OCI-LY7 (cell line): ENCODE measurements at regions not wholly inside any gene's neighbourhood (a gene's known extent, or its start where the extent isn't known, plus 50 kb on each side); places are given as distances from the start of the nearest gene placed in this dataset.

ENCODE experiments used
- BruUV-seq: library from RNA; stranded (reverse); fragments of 400-500 nt; replicated peaks from 2 replicates; lab custom pipeline; 2021; lab: Mats Ljungman, UMichigan
- CTCF ChIA-PET: fragments of 300-600 bp; sonication (Branson Sonifier 250); formaldehyde crosslinking; loops from one replicate; lab custom pipeline; 2022; ENCODE audit warnings: antibody characterized with exemption; ENCODE audit not compliant: unreplicated experiment; lab: Charles Lee
- POLR2A ChIA-PET: fragments of 300-600 bp; sonication (Branson Sonifier 250); formaldehyde crosslinking; loops from one replicate; lab custom pipeline; 2022; ENCODE audit warnings: antibody characterized with exemption; lab: Charles Lee
- DNase-seq: peaks from one replicate; pipeline ENCODE4 v3.0.0-alpha.2; 2015; ENCODE audit warnings: low spot score
- H2AFZ ChIP-seq: fragments of 200-600 bp; sonication (generic), shearing (Covaris generic); 2 replicates; pipeline ENCODE4 v1.6.1; 2014; ENCODE audit warnings: mild to moderate bottlenecking, antibody characterized with exemption, low read length, moderate library complexity
- H3K27ac ChIP-seq: fragments of 200-600 bp; sonication (generic); 2 replicates; pipeline ENCODE4 v1.5.1; 2014; ENCODE audit warnings: mixed run types, low read depth, mild to moderate bottlenecking, moderate library complexity, low read length, inconsistent platforms; ENCODE audit not compliant: poor library complexity, severe bottlenecking
- H3K36me3 ChIP-seq: fragments of 200-600 bp; sonication (generic); 2 replicates; pipeline ENCODE4 v1.6.1; 2014; ENCODE audit warnings: mild to moderate bottlenecking, antibody characterized with exemption, low read length, moderate library complexity, mixed read lengths; ENCODE audit not compliant: insufficient read depth
- H3K4me1 ChIP-seq: fragments of 200-600 bp; sonication (generic); 2 replicates; pipeline ENCODE4 v1.5.1; 2014; ENCODE audit warnings: mild to moderate bottlenecking, low read length; ENCODE audit not compliant: insufficient read depth, poor library complexity, severe bottlenecking
- H3K4me2 ChIP-seq: fragments of 200-600 bp; sonication (generic); 2 replicates; pipeline ENCODE4 v1.6.1; 2014; ENCODE audit warnings: mild to moderate bottlenecking, low read length
- H3K4me3 ChIP-seq: fragments of 200-600 bp; sonication (generic); 2 replicates; pipeline ENCODE4 v1.5.1; 2014; ENCODE audit warnings: mild to moderate bottlenecking, low read depth, low read length; ENCODE audit not compliant: poor library complexity, severe bottlenecking
- H3K79me2 ChIP-seq: fragments of 200-600 bp; sonication (generic); 2 replicates; pipeline ENCODE4 v1.6.1; 2016; ENCODE audit warnings: low read depth, mild to moderate bottlenecking, low read length, moderate library complexity, mixed read lengths; ENCODE audit not compliant: insufficient read depth
- H3K9me2 ChIP-seq: fragments of 200-600 bp; sonication (generic); 2 replicates; pipeline ENCODE4 v1.6.1; 2016; ENCODE audit warnings: mild to moderate bottlenecking, low read length, mixed read lengths; ENCODE audit not compliant: insufficient read depth
- H3K9me3 ChIP-seq: fragments of 200-600 bp; sonication (generic); 2 replicates; pipeline ENCODE4 v1.6.1; 2014; ENCODE audit warnings: mild to moderate bottlenecking, mixed run types, low read length, mixed read lengths
- H4K20me1 ChIP-seq: fragments of 200-600 bp; sonication (generic); 2 replicates; pipeline ENCODE4 v1.6.1; 2014; ENCODE audit warnings: mild to moderate bottlenecking, antibody characterized with exemption, low read length, moderate library complexity, mixed read lengths; ENCODE audit not compliant: insufficient read depth
- CTCF ChIP-seq: fragments of 200-600 bp; sonication (generic); conservative IDR thresholded peaks from 2 replicates; pipeline ENCODE4 v1.5.1; 2014; ENCODE audit warnings: mild to moderate bottlenecking, antibody characterized with exemption, low read length, moderate library complexity, mixed read lengths
- EZH2phosphoT487 ChIP-seq: fragments of 200-600 bp; sonication (generic); IDR thresholded peaks from 2 replicates; pipeline ENCODE4 v1.6.1; 2018; ENCODE audit warnings: low read depth, borderline replicate concordance, mild to moderate bottlenecking, mixed run types, antibody characterized with exemption, low read length, moderate library complexity, mixed read lengths
- intact Hi-C: fragments of 100-400 bp; cut with micrococcal nuclease; formaldehyde crosslinking; loops from one replicate; pipeline ENCODE4 v1.10.0; 2022; ENCODE audit not compliant: unreplicated experiment

- no peak overlapping the region for H3K4me2 ChIP-seq
- ChIA-PET CTCF (no interaction called here), POLR2A (no interaction called here)
- H3K36me3 ChIP-seq: no peaks in the 10 kb centered on the region
- H3K9me2 ChIP-seq: no peaks in the 10 kb centered on the region
- H3K9me3 ChIP-seq: no peaks in the 10 kb centered on the region
- no TSS peak for BruUV-seq
- H3K4me3 ChIP-seq: no peak overlapping the region
- H2AFZ ChIP-seq: no peak overlapping the region
- no peak for DNase-seq
- H3K4me1 ChIP-seq: no peaks in the 10 kb centered on the region
- intact Hi-C loops: no loop called here
- H4K20me1 ChIP-seq: no peaks in the 10 kb centered on the region
- no peak overlapping the region for H3K27ac ChIP-seq
- no peak for TF ChIP-seq EZH2phosphoT487
- 0 out of 2 replicates have a peak, but pooled peaks have one; percentile 30 for TF ChIP-seq CTCF
- H3K79me2 ChIP-seq: no peaks in the 10 kb centered on the region
Observed at GRCh38 chr17:34750004-34750403, 170.6 kb downstream of the TMEM132E start.

GRCh38 chr17:34741967-34742366, 162.6 kb downstream of the TMEM132E start:
- ChIA-PET POLR2A (no interaction called here), CTCF (no interaction called here)
- Histone ChIP-seq H4K20me1 (no peaks in the 10 kb centered on the region), H3K4me3 (no peak overlapping the region), H3K9me3 (no peaks in the 10 kb centered on the region), H3K9me2 (no peaks in the 10 kb centered on the region), H2AFZ (no peak overlapping the region), H3K79me2 (no peaks in the 10 kb centered on the region), H3K4me1 (no peaks in the 10 kb centered on the region), H3K36me3 (no peaks in the 10 kb centered on the region), H3K4me2 (no peak overlapping the region), H3K27ac (no peak overlapping the region)
- intact Hi-C loops: no loop called here
- no TSS peak for BruUV-seq
- TF ChIP-seq EZH2phosphoT487 (no peak), CTCF (no peak)
- no peak for DNase-seq

- no peak overlapping the region for H3K27ac ChIP-seq
Observed at GRCh38 chr17:34740565-34741520, 161.5 kb downstream of the TMEM132E start.

More at GRCh38 chr17:34740565-34741520, 161.5 kb downstream of the TMEM132E start:
- Histone ChIP-seq H4K20me1 (no peaks in the 10 kb centered on the region), H2AFZ (no peak overlapping the region), H3K4me1 (no peaks in the 10 kb centered on the region), H3K79me2 (no peaks in the 10 kb centered on the region), H3K4me2 (no peak overlapping the region), H3K9me3 (no peaks in the 10 kb centered on the region), H3K36me3 (no peaks in the 10 kb centered on the region), H3K4me3 (no peak overlapping the region), H3K9me2 (no peaks in the 10 kb centered on the region)
- no TSS peak for BruUV-seq
- POLR2A ChIA-PET: interaction anchor here (0.6 kb wide), 1 partner anchor 122 kb away, joined by 3 read pairs; no protein-coding TSS in a partner anchor
- CTCF ChIA-PET: no interaction called here
- intact Hi-C loops: no loop called here
- TF ChIP-seq CTCF: no peak
- TF ChIP-seq EZH2phosphoT487: no peak
- DNase-seq: no peak
